Epithelial cell of proximal tubule (primary cell): ENCODE measurements at regions not wholly inside any gene's neighbourhood (a gene's known extent, or its start where the extent isn't known, plus 50 kb on each side); places are given as distances from the start of the nearest gene placed in this dataset.

Experiments used
- DNase-seq: peaks from one replicate; pipeline ENCODE4 v3.0.0-alpha.2; 2011; ENCODE audit warnings: low read depth
- H3K4me3 ChIP-seq: 2 replicates; pipeline ENCODE4 v1.5.1; 2011; ENCODE audit warnings: low read depth, mild to moderate bottlenecking, low read length
- CTCF ChIP-seq: conservative IDR thresholded peaks from 2 replicates; pipeline ENCODE4 v1.5.1; 2012; ENCODE audit warnings: low read depth, mild to moderate bottlenecking, low read length

- no peak for TF ChIP-seq CTCF
- no peak for DNase-seq
- H3K4me3 ChIP-seq = no peak overlapping the region
Observed at GRCh38 chr3:152196782-152197181, 71.9 kb upstream of the MBNL1 start.

GRCh38 chr3:152197451-152197850 is 71.3 kb upstream of the MBNL1 start:
- TF ChIP-seq CTCF = no peak
- no peak overlapping the region for H3K4me3 ChIP-seq
- no peak for DNase-seq

- no peak for DNase-seq
- no peak overlapping the region for H3K4me3 ChIP-seq
- TF ChIP-seq CTCF = no peak
Observed at GRCh38 chr3:152197937-152198336, 70.8 kb upstream of the MBNL1 start.

GRCh38 chr3:152198665-152199064 is 70.1 kb upstream of the MBNL1 start:
- TF ChIP-seq CTCF = no peak
- no peak overlapping the region for H3K4me3 ChIP-seq
- no peak for DNase-seq

GRCh38 chr3:152199102-152199840 is 69.5 kb upstream of the MBNL1 start:
- no peak for DNase-seq
- TF ChIP-seq CTCF = no peak
- no peak overlapping the region for H3K4me3 ChIP-seq

- no peak for TF ChIP-seq CTCF
- H3K4me3 ChIP-seq = no peak overlapping the region
- DNase-seq = no peak
Observed at GRCh38 chr3:152200476-152201420, 68.0 kb upstream of the MBNL1 start.
